Adrenal gland (tissue), 5 donors: ENCODE measurements at regions not wholly inside any gene's neighbourhood (a gene's known extent, or its start where the extent isn't known, plus 50 kb on each side); places are given as distances from the start of the nearest gene placed in this dataset.
"Not testable (repeated sequence)": the region's sequence is repeated elsewhere in the genome, so short reads cannot be mapped to it uniquely, and the experiment has no call there.

Source experiments
- POLR2A ChIP-seq, 2 donors: fragments of 450-650 bp; IDR thresholded peaks; one replicate each; pipeline ENCODE4 v1.6.1; 2017; ENCODE audit warnings: antibody characterized with exemption in 2 of 2, mild to moderate bottlenecking in 2 of 2, moderate library complexity in 1 of 2
- TF ChIP-seq, protein P1 (sequence below), 6 experiments: fragments of 450-650 bp in 4 of 6; fragments of 200-600 bp in 2 of 6; sonication (generic) in 1 of 6; IDR thresholded peaks; 1 replicate in 5 of 6; 2 replicates in 1 of 6; pipeline versions ENCODE4 v1.5.1 to v1.8.0; 2016 to 2021; ENCODE audit warnings: antibody characterized with exemption in 6 of 6, mild to moderate bottlenecking in 2 of 6, moderate library complexity in 1 of 6
- donor health status: DM: no; HTN: no; CAD: no.

DNA sequence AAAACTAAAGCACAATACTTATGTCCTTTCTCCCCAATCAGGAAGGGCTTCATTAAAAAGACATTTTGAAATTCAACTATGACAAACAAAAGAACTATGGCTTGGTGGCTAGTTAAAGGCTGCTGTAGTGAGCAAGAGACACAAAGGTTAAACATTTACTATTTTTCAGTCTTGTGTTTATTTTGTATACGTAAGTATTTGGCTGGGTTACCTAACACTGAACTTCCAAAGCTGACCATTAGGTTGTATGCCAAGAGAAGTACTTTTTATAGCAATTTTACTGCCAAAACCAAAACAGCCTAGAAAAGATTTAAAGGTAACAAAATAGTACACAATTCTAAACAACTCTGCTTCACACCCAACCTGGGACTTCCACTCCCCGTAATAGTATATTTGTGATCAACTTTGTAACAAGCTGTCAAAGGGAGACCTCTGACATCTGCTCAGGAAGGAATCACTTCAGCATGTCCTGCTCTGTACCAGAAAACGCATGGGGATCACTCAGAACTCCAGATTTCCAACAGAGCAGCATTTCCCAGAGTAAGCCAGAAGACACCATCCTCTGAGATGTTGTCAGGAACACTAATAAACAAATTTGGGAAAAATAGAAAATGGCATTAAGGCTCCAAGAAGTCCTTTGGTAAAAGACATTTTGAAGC is 69.0 kb upstream of the ZSCAN2 start:
- TF ChIP-seq POLR2A (IDR thresholded peaks at IDR 0.05): not testable (repeated sequence)
- TF ChIP-seq, protein P1, sequence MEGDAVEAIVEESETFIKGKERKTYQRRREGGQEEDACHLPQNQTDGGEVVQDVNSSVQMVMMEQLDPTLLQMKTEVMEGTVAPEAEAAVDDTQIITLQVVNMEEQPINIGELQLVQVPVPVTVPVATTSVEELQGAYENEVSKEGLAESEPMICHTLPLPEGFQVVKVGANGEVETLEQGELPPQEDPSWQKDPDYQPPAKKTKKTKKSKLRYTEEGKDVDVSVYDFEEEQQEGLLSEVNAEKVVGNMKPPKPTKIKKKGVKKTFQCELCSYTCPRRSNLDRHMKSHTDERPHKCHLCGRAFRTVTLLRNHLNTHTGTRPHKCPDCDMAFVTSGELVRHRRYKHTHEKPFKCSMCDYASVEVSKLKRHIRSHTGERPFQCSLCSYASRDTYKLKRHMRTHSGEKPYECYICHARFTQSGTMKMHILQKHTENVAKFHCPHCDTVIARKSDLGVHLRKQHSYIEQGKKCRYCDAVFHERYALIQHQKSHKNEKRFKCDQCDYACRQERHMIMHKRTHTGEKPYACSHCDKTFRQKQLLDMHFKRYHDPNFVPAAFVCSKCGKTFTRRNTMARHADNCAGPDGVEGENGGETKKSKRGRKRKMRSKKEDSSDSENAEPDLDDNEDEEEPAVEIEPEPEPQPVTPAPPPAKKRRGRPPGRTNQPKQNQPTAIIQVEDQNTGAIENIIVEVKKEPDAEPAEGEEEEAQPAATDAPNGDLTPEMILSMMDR (IDR thresholded peaks at IDR 0.05): not testable (repeated sequence)
